NCI-H524 treated with DMSO at 0.1 percent for 48 hours (cell line): ENCODE measurements at regions not wholly inside any gene's neighbourhood (a gene's known extent, or its start where the extent isn't known, plus 50 kb on each side); places are given as distances from the start of the nearest gene placed in this dataset.

ENCODE experiments used
- DNase-seq: peaks from one replicate; lab custom pipeline; 2025; lab: John Stamatoyannopoulos, UW

DNA sequence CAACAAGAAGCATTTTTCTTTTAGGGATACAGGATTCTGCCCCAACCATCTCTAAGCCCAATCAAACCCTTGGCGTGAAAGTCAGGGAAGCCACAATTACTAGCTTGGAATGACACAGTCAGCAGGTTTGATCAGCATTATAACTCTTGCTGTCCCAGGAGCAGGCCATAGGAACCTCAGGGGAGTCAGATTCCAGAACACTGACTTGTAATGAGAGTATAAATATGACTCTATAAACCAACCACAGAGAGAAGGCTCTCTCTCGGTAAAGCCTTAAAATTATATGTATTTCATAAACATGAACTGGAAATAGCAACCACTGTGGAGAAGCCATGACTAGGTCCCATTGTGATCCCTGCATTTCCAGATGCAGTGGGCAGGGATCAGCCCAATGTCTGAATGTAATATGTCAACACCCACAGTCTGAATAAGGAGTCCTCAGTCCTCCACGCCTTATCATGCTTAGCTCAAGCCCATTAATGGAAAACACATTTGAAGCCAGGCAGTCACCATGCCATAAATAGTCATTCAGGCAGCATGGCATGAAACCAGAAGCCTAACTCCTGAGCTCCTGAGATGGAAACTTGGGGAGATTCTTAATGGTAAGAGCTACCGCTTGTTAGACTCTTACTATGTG, 99.1 kb upstream of the MTNR1B start:
- DNase-seq, result no peak

DNA sequence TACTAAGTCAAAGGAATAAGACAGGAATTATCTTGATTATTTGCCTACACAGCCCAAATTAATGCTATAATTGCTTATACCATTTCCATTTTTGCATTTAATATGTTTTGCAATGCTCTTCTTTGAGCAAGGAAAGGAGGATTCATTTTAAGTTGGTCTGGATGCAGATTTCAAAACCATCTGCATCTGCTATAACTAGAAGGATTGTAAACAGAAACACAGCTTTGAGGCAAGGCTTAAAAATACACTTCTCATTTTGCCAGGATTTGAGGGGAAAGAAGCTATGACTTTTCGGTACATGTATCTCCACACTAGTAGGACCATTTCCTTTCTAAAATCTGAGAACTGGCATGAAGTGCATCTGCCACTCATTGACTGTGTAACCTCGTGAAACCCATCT, 95.9 kb upstream of the MTNR1B start:
- no peak for DNase-seq

DNA sequence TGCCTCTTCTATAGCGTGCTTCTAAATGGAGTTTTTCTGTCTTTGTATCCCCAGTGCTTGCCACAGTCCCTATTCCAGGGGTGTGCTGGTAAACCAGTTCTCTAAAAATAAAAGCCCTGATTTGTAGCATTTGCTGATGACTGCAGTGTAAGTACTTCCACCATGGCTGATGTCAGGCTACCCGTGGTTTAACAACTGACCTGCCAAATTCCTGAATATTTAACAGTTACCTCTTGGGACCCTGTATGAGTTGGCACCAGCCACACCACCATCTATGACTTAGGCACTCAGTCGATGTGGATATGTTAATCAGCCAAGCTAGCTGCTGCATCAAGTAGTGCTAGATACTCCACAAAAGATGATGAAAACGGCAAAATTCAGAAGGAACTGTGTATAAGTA, 94.0 kb upstream of the MTNR1B start:
- no peak for DNase-seq

DNA sequence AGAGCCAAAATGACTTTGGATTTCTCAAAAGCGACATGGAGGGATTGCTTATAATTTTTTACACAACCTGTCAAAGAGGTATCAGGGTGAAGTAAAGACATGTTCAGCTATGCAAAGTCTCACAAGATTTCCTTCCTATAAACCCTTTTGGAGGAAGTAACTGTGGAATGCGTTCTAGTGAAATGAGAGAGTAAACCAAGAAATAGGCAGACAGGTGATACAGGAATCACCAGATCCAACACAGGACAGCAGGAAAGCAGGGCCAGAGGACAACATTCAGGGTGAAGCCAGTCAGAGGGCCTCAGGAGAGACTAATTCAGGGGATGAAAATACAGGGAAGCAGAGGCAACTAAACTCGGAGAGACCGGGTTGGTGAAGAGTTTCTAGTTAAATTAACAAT, 90.4 kb upstream of the MTNR1B start:
- DNase-seq, result no peak

DNA sequence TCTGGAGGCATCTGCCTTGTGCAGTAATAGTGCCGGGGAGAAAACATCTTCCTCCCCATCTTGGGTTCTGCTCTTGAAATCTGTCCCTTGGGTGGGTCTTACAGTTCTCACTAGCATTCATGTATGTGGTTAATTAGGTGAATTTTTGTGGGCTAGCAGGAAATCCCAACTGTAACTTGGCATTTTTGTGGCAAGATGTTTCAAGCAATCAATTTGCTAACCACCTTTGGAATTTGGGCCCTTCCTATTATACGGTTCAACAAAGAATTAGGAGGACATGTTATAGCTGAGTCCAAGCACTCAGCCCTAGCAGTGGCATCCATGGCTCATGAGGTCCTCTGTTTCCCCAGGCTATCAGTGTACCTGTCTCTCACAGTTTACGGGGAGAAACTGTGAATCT, 89.1 kb upstream of the MTNR1B start:
- DNase-seq, result no peak

DNA sequence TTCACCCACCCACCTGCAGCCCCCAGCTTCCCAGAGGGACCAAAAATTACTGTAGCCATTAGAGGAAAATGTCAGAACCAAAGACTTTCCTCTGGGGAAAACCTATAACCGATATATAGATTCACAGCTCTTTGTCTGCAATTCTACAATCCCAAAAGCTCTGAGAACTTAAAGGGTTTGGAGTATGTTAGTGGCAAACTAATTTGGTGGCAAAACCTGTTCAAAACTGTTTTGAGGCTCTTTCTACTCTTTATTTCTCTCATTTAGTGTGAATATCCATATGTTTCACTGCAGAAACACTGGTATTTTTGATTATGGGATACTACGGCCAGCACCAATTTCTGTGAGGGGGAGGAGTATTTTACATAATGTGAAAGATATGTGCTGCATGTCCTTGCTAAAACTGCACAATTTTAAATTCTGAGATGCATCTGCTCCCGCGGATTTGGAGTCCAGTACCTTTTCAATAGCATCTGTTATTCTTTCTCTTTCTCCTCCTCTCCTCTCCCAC, 87.5 kb upstream of the MTNR1B start:
- no peak for DNase-seq

DNA sequence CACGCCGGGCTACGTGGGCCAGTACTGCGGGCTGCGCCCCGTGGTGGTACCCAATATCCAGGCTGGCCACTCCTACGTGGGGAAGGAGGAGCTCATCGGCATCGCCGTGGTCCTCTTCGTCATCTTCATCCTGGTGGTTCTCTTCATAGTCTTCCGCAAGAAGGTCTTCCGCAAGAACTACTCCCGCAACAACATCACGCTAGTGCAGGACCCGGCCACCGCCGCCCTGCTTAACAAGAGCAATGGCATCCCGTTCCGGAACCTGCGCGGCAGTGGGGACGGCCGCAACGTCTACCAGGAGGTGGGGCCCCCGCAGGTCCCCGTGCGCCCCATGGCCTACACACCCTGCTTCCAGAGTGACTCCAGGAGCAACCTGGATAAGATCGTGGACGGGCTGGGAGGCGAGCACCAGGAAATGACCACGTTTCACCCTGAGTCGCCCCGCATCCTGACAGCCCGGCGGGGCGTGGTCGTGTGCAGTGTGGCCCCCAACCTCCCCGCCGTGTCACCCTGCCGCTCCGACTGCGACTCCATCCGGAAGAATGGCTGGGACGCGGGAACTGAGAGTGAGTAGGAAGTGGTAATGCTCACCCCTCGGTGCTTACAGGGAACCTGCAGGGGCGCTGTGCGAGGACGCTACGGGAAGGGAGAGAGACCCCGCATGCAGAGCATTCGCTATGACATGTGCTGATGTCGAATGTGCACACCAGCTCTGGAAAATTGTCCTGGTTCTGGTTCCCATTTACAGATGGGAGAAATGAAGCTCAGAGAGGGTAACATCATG, 86.4 kb upstream of the MTNR1B start:
- no peak for DNase-seq

DNA sequence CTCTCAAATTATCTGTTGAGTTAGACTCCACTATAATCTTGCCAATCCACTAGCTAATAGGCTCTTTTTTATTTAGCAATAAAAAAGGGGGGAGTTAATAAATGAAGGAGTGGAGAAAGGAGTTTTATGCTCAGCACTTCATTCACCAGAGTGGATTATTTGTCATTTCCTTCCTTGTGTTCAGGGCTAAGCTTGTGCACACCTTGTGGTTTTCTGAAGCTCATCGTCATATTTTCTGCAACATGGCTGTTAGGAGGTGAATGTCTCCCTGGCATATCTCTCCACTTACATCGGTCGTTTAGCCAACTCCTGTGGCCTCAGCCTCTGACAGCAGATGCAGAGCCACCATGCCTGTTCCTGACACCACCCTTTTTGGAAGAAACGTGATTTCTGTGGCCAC, 83.9 kb upstream of the MTNR1B start:
- DNase-seq, result no peak

DNA sequence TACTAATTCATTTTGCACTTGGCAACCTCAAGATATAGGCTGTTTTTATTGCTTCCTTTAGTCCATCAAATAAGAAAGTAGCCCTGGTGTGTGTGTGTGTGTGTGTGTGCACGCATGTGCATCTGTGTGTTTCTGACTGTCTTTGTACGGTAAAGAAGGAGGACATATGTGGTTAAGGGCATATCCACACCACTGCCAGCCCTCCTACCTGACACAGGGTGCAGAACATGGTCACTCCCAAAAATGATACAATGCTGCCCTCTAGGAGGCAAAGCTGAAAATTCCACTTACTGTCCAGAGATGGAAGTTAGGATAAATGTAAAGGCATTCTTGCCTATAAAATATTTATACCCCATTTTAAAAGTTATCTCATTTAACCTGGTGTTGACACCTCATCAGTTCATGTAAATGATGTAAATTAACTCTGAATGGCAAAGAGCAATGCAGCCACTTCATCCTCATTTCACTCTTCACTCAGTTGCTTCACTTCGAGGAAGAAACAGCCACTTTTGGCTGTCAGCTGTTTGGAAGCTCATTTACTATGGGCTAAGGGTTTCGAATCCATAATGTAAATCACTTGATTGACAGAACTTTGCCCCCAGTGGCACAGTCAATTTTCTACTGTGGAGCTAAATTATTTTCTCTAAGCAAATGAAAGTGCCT, 83.1 kb upstream of the MTNR1B start:
- DNase-seq, result no peak

DNA sequence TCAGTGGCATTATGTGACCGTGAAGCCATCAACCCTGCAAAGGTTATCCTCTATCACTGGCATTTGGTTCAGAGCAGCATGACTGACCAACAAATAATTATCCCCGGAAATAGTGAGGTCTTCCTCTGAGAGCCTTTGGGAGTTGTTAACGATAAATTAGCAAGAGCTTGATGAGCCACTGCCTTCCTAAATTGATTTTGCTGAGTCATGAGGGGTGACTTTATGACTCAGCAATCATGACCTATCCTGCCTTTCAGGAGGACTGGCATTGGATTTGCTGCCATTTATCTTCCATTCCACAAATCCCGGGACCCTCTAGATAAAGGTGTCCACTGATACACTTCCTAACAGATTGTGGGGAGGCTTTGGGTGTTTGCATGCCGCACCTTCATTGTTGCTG, 80.8 kb upstream of the MTNR1B start:
- DNase-seq, result no peak

DNA sequence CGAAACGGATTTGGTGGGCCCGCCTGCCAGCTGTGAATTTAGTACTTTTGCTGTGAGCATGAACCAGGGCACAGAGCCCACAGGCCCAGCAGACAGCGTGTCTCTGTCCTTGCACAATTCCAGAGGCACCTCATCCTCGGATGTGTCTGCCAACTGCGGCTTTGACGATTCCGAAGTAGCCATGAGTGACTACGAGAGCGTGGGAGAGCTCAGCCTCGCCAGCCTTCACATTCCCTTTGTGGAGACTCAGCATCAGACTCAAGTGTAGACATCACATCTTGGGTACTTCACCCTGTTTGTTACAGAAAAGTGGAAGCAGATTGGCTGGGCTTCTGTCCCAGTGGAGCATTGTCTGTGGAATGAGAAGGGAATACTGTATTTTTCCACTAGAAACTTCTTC, 78.6 kb upstream of the MTNR1B start:
- DNase-seq, result no peak

DNA sequence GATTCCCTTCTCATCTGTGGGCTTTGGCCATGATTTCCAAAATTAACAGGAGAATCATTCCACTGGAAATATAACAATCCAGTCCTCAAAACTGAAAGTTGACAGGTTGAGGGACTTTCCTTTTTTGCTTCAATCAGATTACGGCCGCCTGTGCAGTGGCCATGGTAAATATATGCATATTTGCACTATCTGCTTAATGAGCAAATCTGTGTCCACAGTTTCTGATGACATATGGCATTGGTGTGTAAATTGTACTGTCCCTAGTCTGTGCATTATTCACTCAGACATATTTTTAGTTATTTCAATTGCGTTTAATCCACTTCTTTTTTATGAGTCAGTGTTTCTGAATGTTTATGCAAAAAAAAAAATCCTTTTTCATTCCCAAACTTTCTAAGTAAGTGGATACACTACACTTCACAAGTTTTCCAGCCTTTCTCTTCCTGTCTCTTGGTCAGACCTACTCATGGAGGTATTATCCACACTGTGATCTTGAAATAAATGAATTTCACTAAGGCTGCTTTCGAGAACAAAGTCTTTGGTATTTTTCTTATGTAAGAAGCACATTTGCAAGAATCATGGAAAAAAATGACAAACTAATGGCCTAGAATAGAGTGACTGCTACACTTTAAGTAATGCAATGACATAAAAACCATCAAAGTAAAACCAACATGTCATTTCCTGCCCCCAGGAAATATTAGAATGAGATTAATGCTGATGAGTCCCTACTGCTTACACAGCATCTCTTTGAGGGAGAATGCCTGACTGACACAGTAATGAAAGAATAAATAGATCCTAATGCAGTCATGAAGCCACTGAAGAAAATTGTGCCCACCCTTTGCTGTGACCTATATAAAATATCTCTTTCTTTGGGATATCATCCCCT, 76.4 kb upstream of the MTNR1B start:
- no peak for DNase-seq

DNA sequence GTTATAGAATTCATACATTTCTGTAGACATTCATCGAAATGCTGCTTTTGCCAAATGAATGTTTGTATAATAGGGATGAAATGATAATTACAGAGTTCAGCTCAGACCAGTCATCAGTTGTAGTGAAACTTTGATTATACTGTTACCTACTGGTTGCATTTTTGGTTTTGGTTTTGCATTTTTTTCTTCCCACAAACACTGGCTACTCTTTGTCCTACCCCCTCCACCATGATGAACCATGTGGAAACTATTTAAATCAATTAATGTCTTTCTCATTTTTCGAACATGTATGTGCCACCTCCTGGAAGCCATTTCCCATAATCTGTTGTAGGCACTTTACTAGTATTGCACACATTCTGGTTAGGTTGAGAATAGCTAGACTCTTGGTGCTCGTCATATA, 75.3 kb upstream of the MTNR1B start:
- DNase-seq, result no peak

DNA sequence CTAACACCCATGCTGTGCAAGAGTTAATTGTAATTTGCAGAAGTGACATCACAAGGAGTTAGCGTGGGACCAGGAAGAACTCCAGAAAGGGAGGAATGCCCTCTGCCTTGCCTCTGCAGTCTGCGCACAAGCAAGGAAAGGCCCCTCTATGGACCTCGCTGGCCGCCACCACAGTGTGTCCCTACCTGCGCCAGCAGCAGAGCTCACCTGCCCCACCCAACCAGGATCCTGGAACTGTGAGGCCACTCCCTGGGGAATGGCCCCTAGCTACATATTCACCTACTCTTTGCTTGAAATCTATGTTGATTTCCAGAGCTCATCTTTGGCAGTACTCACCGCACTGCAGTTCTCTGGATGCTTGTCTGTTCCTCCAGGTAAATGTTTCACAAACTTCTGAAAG, 72.0 kb upstream of the MTNR1B start:
- no peak for DNase-seq

DNA sequence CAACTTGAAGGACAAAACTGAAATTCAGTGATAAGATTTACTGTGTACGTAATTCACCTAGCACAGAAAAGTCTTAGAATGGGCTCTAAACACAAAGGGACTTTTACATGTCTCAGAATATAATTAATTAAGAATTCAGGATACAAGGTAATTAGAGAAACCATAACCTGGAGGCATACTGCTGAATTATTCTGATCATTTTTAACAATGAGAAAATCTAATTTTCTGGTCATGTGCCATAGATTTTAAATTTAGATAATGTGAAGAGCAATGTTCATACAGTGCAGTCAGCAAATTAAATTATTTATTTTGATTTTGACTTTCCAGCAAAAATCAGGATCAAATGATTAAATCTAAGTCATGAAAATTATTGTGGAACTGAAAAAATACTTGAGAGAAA, 67.0 kb upstream of the MTNR1B start:
- DNase-seq, result no peak

DNA sequence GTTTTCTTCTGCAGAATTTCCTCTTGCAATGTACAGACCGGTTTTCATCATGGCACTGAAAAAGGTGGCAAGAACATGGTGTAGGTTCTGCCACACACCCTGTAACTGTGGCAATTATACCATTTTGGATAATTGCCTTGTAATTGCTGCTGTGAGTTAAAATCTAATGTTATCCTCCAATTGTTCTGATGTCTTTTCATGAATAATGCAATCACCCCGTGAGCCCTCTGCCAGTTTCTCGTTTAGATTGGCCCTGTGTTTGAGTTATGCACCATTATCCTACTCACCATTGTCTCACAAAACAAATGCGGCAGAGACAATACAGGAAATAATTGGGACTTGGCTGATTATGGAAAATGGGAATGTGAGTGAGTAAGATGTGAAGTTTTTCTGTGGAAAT, 61.8 kb upstream of the MTNR1B start:
- DNase-seq, result no peak

DNA sequence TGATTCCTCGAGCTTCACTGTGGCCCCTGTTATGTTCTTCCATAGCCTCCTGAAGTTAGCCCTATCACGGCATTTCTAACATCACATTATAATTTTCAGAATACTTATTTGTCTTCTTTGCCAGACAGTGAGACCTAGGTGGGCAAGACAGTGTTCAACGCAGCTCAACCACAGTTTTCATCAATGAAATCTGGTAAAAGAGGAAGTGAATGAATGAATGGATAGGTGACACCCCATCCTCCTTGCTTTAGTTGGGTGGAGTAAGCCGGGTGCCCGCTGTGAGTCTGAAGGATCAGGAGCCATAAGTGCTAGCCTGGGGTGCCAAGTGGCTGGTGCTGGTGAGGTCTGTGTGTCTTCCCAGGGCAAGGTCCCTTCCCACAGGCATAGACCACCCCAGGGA, 60.2 kb upstream of the MTNR1B start:
- DNase-seq, result no peak

DNA sequence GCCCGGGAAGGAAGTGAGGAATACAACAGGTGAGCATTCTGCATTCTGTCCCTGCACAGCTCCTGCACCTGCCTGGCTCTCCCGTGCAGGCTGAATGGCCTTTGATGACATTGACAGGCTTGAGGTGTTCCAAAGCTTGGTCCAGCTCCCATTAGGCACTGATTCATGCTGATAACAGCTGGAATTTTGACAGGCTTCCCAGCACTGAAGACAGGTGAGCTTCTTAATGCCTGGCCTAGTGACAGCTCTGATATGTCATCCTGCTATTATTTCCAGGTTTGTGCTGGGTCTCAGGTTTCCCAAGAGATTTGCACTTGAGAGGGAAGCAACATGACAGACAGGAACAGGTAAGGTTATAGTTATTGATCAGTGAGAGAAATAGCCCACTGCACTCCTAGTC, 58.0 kb upstream of the MTNR1B start:
- DNase-seq, result no peak

DNA sequence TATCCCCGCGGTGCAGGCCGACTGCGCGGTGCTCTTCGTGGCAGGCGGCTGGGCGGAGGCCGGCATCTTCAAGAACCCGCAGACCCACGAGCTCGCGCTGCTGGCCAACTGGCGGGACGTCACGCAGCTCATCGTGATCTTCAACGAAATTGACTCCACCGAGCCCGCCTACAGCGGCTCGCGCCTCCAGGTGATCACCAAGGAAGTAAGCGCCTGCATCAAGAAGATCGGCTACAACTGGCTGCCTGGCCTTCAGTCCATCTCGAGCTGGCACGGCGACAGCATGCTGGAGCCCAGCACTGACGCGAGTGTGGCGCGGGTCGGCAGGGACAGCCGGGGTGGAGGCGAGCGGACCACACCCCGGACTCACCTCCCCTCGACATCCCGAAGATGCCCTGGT, 53.9 kb upstream of the MTNR1B start:
- DNase-seq, result no peak

DNA sequence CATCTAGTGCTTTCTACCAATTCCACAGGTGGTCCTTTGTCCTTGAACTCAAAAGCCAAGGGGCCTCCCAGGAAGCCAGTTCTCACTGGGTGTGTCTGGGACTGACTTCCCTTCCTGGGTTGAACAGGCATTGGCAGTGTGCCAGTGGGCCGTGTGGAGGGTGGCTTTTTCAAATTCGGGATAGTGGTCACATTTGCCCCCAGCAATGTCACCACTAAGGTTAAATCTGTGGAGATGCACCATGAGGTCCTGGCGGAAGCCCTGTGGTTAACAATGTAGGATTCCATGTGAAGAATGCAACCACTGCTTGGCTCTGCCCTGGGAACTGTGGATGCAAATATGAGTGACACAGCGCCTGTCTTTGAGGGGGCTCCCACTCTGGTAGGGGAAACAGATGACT, 53.2 kb upstream of the MTNR1B start:
- no peak for DNase-seq

DNA sequence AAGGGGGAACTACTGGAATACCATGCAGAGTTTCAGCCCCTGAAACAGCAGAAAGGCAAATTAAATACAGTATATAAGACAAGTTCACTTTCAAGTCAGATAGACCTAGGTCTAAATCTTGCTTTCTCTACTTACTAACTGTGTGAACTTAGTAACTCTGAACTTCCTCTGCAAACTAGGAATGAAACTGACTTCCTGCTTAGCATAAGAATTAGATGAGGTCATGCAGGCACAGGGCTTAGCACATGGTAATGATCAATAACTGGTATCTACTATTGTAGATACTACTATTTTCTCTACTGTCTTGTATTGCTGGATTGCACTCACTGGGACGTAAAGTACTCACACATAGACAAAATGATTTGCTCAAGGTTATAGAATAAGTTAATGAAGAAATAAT, 51.5 kb upstream of the MTNR1B start:
- DNase-seq, result no peak

DNA sequence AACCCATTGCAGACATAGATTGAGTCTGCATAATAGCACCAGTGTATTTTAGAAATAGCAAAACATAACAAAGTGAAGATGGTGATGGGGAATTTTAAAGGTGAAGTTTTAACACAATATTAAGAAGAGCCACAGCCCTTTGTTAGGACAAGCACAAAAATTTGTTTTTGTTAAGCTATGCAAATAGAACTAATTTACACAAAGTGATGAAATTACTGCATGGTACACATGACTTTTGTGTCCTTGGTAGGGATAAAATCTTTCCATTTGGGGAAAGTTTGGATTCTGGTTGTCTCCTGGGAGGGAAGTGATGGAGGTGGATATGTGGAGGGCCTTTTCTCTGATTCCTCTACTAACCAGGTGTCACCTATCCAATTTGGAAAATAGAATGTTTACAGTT, 50.4 kb upstream of the MTNR1B start:
- DNase-seq, result no peak
